ENCODE measurements at regions not wholly inside any gene's neighbourhood (a gene's known extent, or its start where the extent isn't known, plus 50 kb on each side); places are given as distances from the start of the nearest gene placed in this dataset.

GRCh38 chr16:17986991-17987390 is 349.5 kb downstream of the NPIPA8 start:
- TF ChIP-seq, protein P1, sequence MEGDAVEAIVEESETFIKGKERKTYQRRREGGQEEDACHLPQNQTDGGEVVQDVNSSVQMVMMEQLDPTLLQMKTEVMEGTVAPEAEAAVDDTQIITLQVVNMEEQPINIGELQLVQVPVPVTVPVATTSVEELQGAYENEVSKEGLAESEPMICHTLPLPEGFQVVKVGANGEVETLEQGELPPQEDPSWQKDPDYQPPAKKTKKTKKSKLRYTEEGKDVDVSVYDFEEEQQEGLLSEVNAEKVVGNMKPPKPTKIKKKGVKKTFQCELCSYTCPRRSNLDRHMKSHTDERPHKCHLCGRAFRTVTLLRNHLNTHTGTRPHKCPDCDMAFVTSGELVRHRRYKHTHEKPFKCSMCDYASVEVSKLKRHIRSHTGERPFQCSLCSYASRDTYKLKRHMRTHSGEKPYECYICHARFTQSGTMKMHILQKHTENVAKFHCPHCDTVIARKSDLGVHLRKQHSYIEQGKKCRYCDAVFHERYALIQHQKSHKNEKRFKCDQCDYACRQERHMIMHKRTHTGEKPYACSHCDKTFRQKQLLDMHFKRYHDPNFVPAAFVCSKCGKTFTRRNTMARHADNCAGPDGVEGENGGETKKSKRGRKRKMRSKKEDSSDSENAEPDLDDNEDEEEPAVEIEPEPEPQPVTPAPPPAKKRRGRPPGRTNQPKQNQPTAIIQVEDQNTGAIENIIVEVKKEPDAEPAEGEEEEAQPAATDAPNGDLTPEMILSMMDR (IDR thresholded peaks at IDR 0.05; ENCODE audit: insufficient read depth, low read length, severe bottlenecking), result no peak
- H3K27me3 ChIP-seq (ENCODE audit: control insufficient read depth, insufficient read depth, low read length), result no peaks in the 10 kb centered on the region
- no peak for DNase-seq (ENCODE audit: low read depth)
- H3K36me3 ChIP-seq (ENCODE audit: control insufficient read depth, insufficient read depth, low read length), result no peaks in the 10 kb centered on the region
- no peak overlapping the region for H3K4me3 ChIP-seq (ENCODE audit: low read depth, low read length)
- no peak for FAIRE-seq

DNA sequence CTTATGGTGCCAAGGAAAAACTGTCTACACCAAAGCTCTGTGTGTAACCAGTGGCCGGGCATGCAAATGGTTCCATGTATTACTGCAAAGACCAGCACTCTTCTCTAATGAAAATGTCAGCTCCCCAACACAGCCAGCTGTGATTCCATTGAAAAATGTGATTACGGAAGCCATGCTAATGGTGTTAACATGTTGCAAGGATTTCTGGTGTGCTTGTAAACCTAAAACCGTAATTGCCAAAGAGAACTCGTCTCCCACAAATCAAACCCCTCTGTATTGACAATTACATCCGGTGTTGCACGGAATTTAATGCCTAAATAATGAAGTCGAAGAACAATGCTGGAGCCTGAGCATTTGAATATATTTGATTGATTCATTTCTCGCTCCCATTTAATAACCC is 351.7 kb downstream of the NPIPA8 start:
- no peak for DNase-seq (ENCODE audit: low read depth)
- no peak for FAIRE-seq
- no peaks in the 10 kb centered on the region for H3K27me3 ChIP-seq (ENCODE audit: control insufficient read depth, insufficient read depth, low read length)
- TF ChIP-seq, protein P1 (IDR thresholded peaks at IDR 0.05; ENCODE audit: insufficient read depth, low read length, severe bottlenecking), result no peak
- H3K36me3 ChIP-seq (ENCODE audit: control insufficient read depth, insufficient read depth, low read length), result no peaks in the 10 kb centered on the region
- H3K4me3 ChIP-seq (ENCODE audit: low read depth, low read length), result no peak overlapping the region

- DNase-seq (ENCODE audit: low read depth), result no peak
Measured at GRCh38 chr16:17983847-17984639, 352.5 kb downstream of the NPIPA8 start.

GRCh38 chr16:17983114-17983513 is 353.4 kb downstream of the NPIPA8 start:
- FAIRE-seq (no peak), DNase-seq (ENCODE audit: low read depth) (no peak)
- TF ChIP-seq, protein P1 (IDR thresholded peaks at IDR 0.05; ENCODE audit: insufficient read depth, low read length, severe bottlenecking), result no peak
- H3K36me3 ChIP-seq (ENCODE audit: control insufficient read depth, insufficient read depth, low read length), result no peaks in the 10 kb centered on the region
- no peaks in the 10 kb centered on the region for H3K27me3 ChIP-seq (ENCODE audit: control insufficient read depth, insufficient read depth, low read length)
- H3K4me3 ChIP-seq (ENCODE audit: low read depth, low read length), result no peak overlapping the region

More at GRCh38 chr16:17983847-17984639, 352.5 kb downstream of the NPIPA8 start:
- TF ChIP-seq, protein P1 (IDR thresholded peaks at IDR 0.05; ENCODE audit: insufficient read depth, low read length, severe bottlenecking), result no peak
- H3K4me3 ChIP-seq (ENCODE audit: low read depth, low read length), result no peak overlapping the region
- no peak for FAIRE-seq
- no peaks in the 10 kb centered on the region for H3K36me3 ChIP-seq (ENCODE audit: control insufficient read depth, insufficient read depth, low read length)
- no peaks in the 10 kb centered on the region for H3K27me3 ChIP-seq (ENCODE audit: control insufficient read depth, insufficient read depth, low read length)

DNA sequence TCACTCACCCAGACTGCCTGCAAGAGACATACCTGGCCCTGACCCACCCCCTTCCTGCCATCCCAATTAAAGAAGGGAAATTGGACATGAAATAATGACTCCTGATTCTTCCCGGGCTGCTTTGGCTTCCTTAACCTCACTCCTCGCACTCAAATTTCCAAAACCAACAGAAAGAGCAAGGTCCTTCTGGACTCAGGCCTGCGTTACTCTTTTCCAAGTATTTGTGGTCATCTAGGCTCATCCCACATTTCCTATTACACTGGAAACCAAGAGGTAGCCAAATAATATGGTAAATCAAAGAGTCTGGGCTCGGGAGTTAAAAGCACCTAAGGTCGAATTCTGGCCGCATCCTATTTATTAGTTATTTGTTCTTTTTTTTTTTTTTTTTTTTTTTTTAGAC is 359.3 kb downstream of the NPIPA8 start:
- H3K27me3 ChIP-seq (ENCODE audit: control insufficient read depth, insufficient read depth, low read length), result no peaks in the 10 kb centered on the region
- H3K36me3 ChIP-seq (ENCODE audit: control insufficient read depth, insufficient read depth, low read length), result no peaks in the 10 kb centered on the region
- TF ChIP-seq, protein P1 (IDR thresholded peaks at IDR 0.05; ENCODE audit: insufficient read depth, low read length, severe bottlenecking), result no peak
- DNase-seq (ENCODE audit: low read depth), result no peak
- FAIRE-seq, result no peak
- no peak overlapping the region for H3K4me3 ChIP-seq (ENCODE audit: low read depth, low read length)
